ENCODE measurements at regions not wholly inside any gene's neighbourhood (a gene's known extent, or its start where the extent isn't known, plus 50 kb on each side); places are given as distances from the start of the nearest gene placed in this dataset.

GRCh38 chr3:18246336-18247060 lies 178.6 kb downstream of the SATB1 start:
- H3K36me3 ChIP-seq (ENCODE audit: control insufficient read depth in 2 of 3, insufficient read depth in 3 of 3, low read length in 3 of 3): no peaks in the 10 kb centered on the region
- no peak overlapping the region for H3K27ac ChIP-seq (ENCODE audit: low read depth in 2 of 2, low read length in 2 of 2)
- no peaks in the 10 kb centered on the region for H3K9me3 ChIP-seq (ENCODE audit: control insufficient read depth in 2 of 3, insufficient read depth in 1 of 3, low read length in 3 of 3)
- no peaks in the 10 kb centered on the region for H3K4me1 ChIP-seq (ENCODE audit: control insufficient read depth in 2 of 3, insufficient read depth in 2 of 3, low read depth in 1 of 3, low read length in 3 of 3)
- no peak overlapping the region for H3K9ac ChIP-seq (ENCODE audit: low read length in 3 of 3)
- H3K27me3 ChIP-seq (ENCODE audit: control insufficient read depth, insufficient read depth, low read length): no peaks in the 10 kb centered on the region
- no peak for TF ChIP-seq CTCF (IDR thresholded peaks at IDR 0.05; ENCODE audit: borderline replicate concordance, extremely low read depth, insufficient read depth)
- intact Hi-C loops (cut with DNase I): no loop called here
- no peak overlapping the region for H3K4me3 ChIP-seq (ENCODE audit: low read length in 3 of 3)
- DNase-seq (no peak), FAIRE-seq (no peak)

- H3K9ac ChIP-seq (ENCODE audit: low read length in 3 of 3): no peak overlapping the region
- no peaks in the 10 kb centered on the region for H3K9me3 ChIP-seq (ENCODE audit: control insufficient read depth in 2 of 3, insufficient read depth in 1 of 3, low read length in 3 of 3)
- intact Hi-C loops (cut with DNase I): no loop called here
- no peak overlapping the region for H3K27ac ChIP-seq (ENCODE audit: low read depth in 2 of 2, low read length in 2 of 2)
- no peaks in the 10 kb centered on the region for H3K36me3 ChIP-seq (ENCODE audit: control insufficient read depth in 2 of 3, insufficient read depth in 3 of 3, low read length in 3 of 3)
- no peak for FAIRE-seq
- H3K4me1 ChIP-seq (ENCODE audit: control insufficient read depth in 2 of 3, insufficient read depth in 2 of 3, low read depth in 1 of 3, low read length in 3 of 3): no peaks in the 10 kb centered on the region
- TF ChIP-seq CTCF (IDR thresholded peaks at IDR 0.05; ENCODE audit: borderline replicate concordance, extremely low read depth, insufficient read depth): no peak
- H3K4me3 ChIP-seq (ENCODE audit: low read length in 3 of 3): no peak overlapping the region
- DNase-seq: no peak
- no peaks in the 10 kb centered on the region for H3K27me3 ChIP-seq (ENCODE audit: control insufficient read depth, insufficient read depth, low read length)
These were observed 179.4 kb downstream of the SATB1 start for GRCh38 chr3:18245721-18246120.

GRCh38 chr3:18241837-18242236 lies 183.3 kb downstream of the SATB1 start:
- no peak for TF ChIP-seq CTCF (IDR thresholded peaks at IDR 0.05; ENCODE audit: borderline replicate concordance, extremely low read depth, insufficient read depth)
- intact Hi-C loops (cut with DNase I): no loop called here
- Histone ChIP-seq H3K36me3 (ENCODE audit: control insufficient read depth in 2 of 3, insufficient read depth in 3 of 3, low read length in 3 of 3) (no peaks in the 10 kb centered on the region), H3K4me1 (ENCODE audit: control insufficient read depth in 2 of 3, insufficient read depth in 2 of 3, low read depth in 1 of 3, low read length in 3 of 3) (no peaks in the 10 kb centered on the region), H3K9ac (ENCODE audit: low read length in 3 of 3) (no peak overlapping the region), H3K27ac (ENCODE audit: low read depth in 2 of 2, low read length in 2 of 2) (no peak overlapping the region), H3K27me3 (ENCODE audit: control insufficient read depth, insufficient read depth, low read length) (no peaks in the 10 kb centered on the region), H3K4me3 (ENCODE audit: low read length in 3 of 3) (no peak overlapping the region), H3K9me3 (ENCODE audit: control insufficient read depth in 2 of 3, insufficient read depth in 1 of 3, low read length in 3 of 3) (no peaks in the 10 kb centered on the region)
- FAIRE-seq: no peak
- DNase-seq: no peak

- H3K27me3 ChIP-seq (ENCODE audit: control insufficient read depth, insufficient read depth, low read length): no peaks in the 10 kb centered on the region
- no peak overlapping the region for H3K9ac ChIP-seq (ENCODE audit: low read length in 3 of 3)
- no peak overlapping the region for H3K4me3 ChIP-seq (ENCODE audit: low read length in 3 of 3)
- no peak overlapping the region for H3K27ac ChIP-seq (ENCODE audit: low read depth in 2 of 2, low read length in 2 of 2)
- no peak for TF ChIP-seq CTCF (IDR thresholded peaks at IDR 0.05; ENCODE audit: borderline replicate concordance, extremely low read depth, insufficient read depth)
- DNase-seq (no peak), FAIRE-seq (no peak)
- H3K9me3 ChIP-seq (ENCODE audit: control insufficient read depth in 2 of 3, insufficient read depth in 1 of 3, low read length in 3 of 3): no peaks in the 10 kb centered on the region
- H3K4me1 ChIP-seq (ENCODE audit: control insufficient read depth in 2 of 3, insufficient read depth in 2 of 3, low read depth in 1 of 3, low read length in 3 of 3): no peaks in the 10 kb centered on the region
- intact Hi-C loops (cut with DNase I): no loop called here
- H3K36me3 ChIP-seq (ENCODE audit: control insufficient read depth in 2 of 3, insufficient read depth in 3 of 3, low read length in 3 of 3): no peaks in the 10 kb centered on the region
These were observed 185.5 kb downstream of the SATB1 start for GRCh38 chr3:18239674-18240073.

Data from kidney (tissue), 13 donors.